Neural progenitor cell (in vitro differentiated cells): ENCODE measurements at regions not wholly inside any gene's neighbourhood (a gene's known extent, or its start where the extent isn't known, plus 50 kb on each side); places are given as distances from the start of the nearest gene placed in this dataset.

Experiments used
- CTCF ChIP-seq: fragments of 200-600 bp; sonication (generic); IDR thresholded peaks from 2 replicates; pipeline ENCODE4 v1.5.1; 2017; ENCODE audit warnings: antibody characterized with exemption, mild to moderate bottlenecking
- EZH2 ChIP-seq: fragments of 200-600 bp; sonication (generic); IDR thresholded peaks from 2 replicates; pipeline ENCODE4 v1.6.1; 2017; ENCODE audit warnings: antibody characterized with exemption, mild to moderate bottlenecking, moderate library complexity

- TF ChIP-seq CTCF (no peak), EZH2 (no peak)
Observed at GRCh38 chr2:61704364-61704763, 149.5 kb downstream of the FAM161A start.
